ENCODE measurements at regions not wholly inside any gene's neighbourhood (a gene's known extent, or its start where the extent isn't known, plus 50 kb on each side); places are given as distances from the start of the nearest gene placed in this dataset.

GRCh38 chr2:122866095-122866494 is 1110.6 kb downstream of the TSN start:
- TF ChIP-seq FOXA1 (IDR thresholded peaks at IDR 0.05), result no peak
- no peak for TF ChIP-seq PKNOX1 (IDR thresholded peaks at IDR 0.05)
- TF ChIP-seq BHLHE40 (IDR thresholded peaks at IDR 0.05; ENCODE audit: borderline replicate concordance), result no peak
- no peak for TF ChIP-seq CTBP1 (IDR thresholded peaks at IDR 0.05; ENCODE audit: borderline replicate concordance)

All from HEK293T (cell line).